Choroid plexus epithelial cell (primary cell): ENCODE measurements at regions not wholly inside any gene's neighbourhood (a gene's known extent, or its start where the extent isn't known, plus 50 kb on each side); places are given as distances from the start of the nearest gene placed in this dataset.

Experiments used
- DNase-seq: peaks from one replicate; pipeline ENCODE4 v3.0.0-alpha.2; 2010; ENCODE audit warnings: low read depth
- H3K4me3 ChIP-seq: 2 replicates; pipeline ENCODE4 v1.5.1; 2011; ENCODE audit warnings: low read depth, mild to moderate bottlenecking, control low read depth, low read length, moderate library complexity
- TF ChIP-seq, protein P1 (sequence below): conservative IDR thresholded peaks from 2 replicates; pipeline ENCODE4 v1.5.1; 2011; ENCODE audit warnings: low read depth, mild to moderate bottlenecking, control low read depth, inconsistent platforms, low read length, moderate library complexity

DNA sequence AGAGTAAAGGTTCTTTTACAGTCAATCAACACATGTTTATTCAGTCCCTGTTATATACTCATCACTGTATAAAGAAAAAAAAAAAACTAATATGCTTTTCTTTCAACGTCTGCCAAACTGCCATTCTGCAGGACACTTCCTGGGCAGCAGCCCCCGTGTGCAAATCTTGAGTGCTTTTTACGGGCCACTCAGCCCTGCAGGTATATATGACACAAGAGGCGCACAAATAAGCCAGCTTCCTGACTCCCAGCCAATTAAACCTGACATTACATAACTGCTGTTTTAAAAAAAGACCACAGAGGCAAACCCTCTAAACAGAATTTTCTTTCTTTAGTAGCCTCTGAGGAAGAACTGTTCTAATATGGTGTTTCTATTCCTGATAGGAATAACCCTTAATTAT, 263.0 kb upstream of the NEBL start:
- no peak overlapping the region for H3K4me3 ChIP-seq
- DNase-seq = no peak
- TF ChIP-seq, protein P1, sequence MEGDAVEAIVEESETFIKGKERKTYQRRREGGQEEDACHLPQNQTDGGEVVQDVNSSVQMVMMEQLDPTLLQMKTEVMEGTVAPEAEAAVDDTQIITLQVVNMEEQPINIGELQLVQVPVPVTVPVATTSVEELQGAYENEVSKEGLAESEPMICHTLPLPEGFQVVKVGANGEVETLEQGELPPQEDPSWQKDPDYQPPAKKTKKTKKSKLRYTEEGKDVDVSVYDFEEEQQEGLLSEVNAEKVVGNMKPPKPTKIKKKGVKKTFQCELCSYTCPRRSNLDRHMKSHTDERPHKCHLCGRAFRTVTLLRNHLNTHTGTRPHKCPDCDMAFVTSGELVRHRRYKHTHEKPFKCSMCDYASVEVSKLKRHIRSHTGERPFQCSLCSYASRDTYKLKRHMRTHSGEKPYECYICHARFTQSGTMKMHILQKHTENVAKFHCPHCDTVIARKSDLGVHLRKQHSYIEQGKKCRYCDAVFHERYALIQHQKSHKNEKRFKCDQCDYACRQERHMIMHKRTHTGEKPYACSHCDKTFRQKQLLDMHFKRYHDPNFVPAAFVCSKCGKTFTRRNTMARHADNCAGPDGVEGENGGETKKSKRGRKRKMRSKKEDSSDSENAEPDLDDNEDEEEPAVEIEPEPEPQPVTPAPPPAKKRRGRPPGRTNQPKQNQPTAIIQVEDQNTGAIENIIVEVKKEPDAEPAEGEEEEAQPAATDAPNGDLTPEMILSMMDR = no peak

- TF ChIP-seq, protein P1 = no peak
- DNase-seq = no peak
- no peak overlapping the region for H3K4me3 ChIP-seq
Observed at GRCh38 chr10:21159669-21160068, 262.6 kb upstream of the NEBL start.

- DNase-seq = no peak
- no peak overlapping the region for H3K4me3 ChIP-seq
- TF ChIP-seq, protein P1 = no peak
Observed at GRCh38 chr10:21158301-21158700, 261.2 kb upstream of the NEBL start.

DNA sequence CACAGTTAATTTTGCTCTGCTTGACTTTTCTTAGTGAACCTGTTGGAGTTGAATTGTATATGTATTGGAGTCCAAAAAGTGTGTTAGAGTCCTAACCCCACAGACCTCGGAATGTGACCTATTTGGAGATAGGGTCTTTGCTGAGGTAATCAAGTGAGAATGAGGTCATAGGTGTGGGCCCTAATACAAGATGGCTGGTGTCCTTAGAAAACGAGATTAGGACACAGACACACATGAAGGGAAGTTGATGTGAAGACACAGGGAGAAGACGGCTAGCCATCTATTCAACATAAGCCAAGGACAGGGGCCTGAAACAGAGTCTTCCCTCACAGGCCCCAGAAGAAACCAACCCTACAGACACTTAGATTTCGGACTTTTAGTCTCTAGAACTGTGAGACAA, 260.6 kb upstream of the NEBL start:
- TF ChIP-seq, protein P1 = no peak
- DNase-seq = no peak
- no peak overlapping the region for H3K4me3 ChIP-seq

- DNase-seq = peak; percentile 34
- TF ChIP-seq, protein P1 = no peak
- H3K4me3 ChIP-seq = no peak overlapping the region
Observed at GRCh38 chr10:21150166-21150565, 253.1 kb upstream of the NEBL start.

DNA sequence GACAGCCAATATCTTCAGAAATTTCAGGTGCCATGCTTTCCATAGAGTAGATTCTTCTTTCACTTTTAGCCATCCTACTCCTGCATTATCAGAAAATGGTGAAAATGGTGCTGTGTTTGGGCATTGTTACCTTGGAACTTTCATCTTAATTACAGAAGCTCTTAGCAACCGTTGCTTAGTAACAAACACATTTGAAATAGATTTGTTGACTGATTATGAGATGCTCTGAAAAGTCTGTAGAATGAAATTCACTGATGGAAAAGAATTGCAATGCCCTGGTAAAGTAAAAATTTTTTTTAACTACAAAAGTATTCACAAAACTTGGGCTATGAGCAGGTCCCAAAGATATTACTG, 249.3 kb upstream of the NEBL start:
- DNase-seq = no peak
- H3K4me3 ChIP-seq = no peak overlapping the region
- TF ChIP-seq, protein P1 = no peak

- TF ChIP-seq, protein P1 = no peak
- no peak for DNase-seq
- H3K4me3 ChIP-seq = no peak overlapping the region
Observed at GRCh38 chr10:21145751-21146435, 248.8 kb upstream of the NEBL start.
